HG03097 (cell line): ENCODE measurements at regions not wholly inside any gene's neighbourhood (a gene's known extent, or its start where the extent isn't known, plus 50 kb on each side); places are given as distances from the start of the nearest gene placed in this dataset.

ENCODE experiments used
- ATAC-seq: cut with Tn5 transposase; IDR thresholded peaks from one replicate; pipeline ENCODE4 v1.9.1; 2021; ENCODE audit not compliant: unreplicated experiment, low FRiP score

DNA sequence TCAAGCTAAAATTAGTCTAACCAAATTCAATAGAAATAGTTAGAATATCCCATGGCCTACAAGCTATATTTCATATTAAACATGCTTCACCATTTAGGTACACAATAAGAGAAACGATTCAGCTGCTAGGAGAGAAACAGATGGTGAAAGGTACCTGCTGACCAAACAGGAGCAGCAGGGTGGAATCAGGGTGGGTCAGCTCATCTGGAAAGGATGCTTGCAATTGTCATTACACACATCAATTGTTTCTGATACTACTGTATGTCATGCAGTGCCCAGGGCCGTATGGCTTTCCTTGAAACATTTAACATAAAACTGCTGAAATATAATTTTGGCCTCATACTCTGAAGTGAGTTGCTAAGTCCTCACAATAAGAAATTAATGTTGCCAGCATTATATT lies 776.0 kb downstream of the DACH1 start:
- no peak for ATAC-seq

DNA sequence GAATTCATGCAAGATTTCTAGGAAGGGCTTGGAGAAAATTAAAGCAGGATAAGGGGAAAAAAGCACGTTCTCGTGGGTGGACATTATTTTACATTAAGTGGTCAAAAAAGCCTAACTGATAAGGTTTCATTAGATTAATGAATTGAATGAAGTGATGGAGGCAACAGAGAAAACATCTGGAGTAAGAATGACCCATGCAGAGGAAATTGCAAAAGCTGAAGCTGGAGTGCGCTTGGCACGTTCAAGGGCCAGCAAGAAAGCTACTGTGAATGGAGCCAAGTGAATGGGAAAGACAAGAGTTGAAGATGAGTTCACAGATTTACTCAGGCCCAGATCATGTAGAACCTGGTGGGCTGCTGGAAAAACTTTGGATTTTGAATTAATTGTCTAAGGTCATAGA lies 777.9 kb downstream of the DACH1 start:
- no peak for ATAC-seq

DNA sequence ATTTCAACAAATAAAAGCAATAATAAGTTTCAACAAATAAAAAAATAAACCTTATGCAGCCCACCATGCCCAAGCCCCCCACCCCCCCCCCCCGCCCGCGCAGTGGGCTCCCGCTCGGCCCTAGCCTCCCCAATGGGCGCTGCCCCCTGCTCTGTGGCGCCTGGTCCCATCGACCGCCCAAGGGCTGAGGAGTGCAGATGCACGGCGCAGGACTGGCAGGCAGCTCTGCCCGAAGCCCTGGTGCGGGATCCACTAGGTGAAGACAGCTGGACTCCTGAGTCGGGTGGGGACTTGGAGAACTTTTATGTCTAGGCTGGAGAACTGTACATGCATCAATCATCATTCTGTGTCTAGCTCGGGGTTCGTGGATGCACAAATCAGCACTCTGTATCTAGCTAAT lies 779.6 kb downstream of the DACH1 start:
- no peak for ATAC-seq

DNA sequence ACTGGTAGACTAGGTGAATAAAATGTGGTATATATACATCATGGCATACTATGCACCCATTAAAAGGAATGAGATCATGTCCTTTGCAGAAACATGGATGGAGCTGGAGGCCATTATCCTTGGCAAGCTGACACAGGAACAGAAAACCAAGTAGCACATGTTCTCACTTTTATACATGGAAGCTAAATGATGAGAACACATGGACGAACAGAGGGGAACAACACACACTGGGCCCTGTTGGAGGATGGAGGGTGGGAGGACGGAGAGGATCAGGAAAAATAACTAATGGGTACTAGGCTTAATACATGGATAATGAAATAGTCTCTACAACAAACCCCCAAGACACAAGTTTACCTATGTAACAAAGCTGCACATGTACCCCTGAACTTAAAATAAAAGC lies 780.0 kb downstream of the DACH1 start:
- ATAC-seq, result no peak

DNA sequence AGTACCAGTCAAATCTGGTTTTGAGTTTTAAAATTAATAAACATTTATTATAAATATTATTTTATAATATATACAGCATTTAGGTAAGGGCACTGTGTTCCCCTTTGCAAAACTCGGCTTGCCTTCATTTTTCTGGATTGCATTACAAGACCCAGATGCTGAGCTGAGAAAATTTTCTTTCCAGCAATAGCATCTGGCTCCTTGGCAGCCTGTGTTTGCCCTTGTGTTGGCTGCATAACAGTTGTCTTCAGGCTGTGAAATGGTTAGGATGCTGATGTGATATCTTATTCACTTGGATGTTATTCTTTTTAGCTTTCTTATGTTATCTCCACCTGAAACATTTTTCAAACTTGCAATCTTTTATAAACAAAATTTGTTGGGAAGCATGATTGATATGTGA lies 784.4 kb downstream of the DACH1 start:
- ATAC-seq, result no peak

DNA sequence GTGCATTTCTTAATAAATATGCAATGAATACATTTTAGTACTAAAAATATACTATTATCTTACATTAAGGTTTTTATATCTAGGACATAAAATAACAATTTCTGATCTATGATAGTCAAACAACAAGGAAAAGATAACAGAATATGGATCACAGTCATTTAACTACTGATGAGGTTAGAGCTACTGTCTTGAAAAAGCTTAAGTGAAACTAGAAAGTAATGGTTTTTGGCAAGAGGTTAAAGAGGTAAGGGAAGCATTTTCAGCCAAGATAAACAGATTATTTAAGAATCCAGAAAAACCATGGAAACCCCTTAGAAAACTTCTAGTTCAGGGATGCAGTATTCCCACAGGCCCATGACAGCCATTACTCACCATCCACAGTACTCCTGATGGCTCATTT lies 787.4 kb downstream of the DACH1 start:
- ATAC-seq, result no peak

DNA sequence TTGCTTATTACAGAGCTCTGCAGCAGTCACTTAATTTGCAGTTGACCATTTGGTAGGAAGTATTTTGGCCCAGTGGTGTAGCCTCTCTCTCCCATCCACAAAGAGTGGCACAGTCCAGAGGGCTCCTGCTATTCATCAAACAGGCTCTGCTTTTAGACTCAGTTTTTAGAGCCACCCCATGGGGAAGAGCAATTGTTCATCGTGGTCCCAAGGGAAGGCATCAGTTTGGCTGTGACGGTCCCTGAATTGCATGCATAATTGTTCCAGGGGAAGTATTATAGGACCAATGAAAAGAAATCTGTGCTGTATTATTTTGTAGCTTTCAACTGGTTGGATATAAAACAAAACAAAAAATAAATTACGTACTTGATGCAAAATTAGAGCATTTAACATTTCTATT lies 799.0 kb downstream of the DACH1 start:
- ATAC-seq, result no peak

DNA sequence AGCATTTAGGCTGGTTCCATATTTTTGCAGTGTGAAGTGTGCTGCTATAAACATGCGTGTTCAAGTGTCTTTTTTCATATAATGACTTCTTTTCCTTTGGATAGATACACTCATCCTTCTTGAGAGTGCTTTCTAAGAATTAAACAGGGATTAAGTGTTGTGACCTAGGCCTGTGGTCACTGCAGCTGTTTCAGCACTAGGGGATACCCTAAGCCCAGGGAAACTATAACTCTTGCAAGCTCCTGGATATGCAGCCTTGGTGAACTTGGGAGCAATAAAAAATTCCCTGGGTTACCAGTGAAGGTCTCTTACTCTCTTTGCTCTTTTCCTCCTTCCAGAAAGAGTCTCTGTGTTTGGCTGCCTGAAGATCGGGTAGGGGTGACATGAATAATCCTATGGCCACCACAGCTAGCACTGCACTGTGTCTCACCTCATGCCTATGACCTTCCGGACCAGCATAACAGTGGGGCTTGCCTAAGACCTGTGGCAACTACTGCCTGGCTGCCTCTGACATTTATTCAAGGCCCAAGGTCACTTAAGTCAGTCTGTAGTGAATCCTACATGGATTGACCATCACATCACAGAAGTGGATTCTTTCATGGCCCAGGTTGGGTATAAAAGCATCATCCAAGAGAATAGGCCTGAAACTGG lies 799.7 kb downstream of the DACH1 start:
- no peak for ATAC-seq

DNA sequence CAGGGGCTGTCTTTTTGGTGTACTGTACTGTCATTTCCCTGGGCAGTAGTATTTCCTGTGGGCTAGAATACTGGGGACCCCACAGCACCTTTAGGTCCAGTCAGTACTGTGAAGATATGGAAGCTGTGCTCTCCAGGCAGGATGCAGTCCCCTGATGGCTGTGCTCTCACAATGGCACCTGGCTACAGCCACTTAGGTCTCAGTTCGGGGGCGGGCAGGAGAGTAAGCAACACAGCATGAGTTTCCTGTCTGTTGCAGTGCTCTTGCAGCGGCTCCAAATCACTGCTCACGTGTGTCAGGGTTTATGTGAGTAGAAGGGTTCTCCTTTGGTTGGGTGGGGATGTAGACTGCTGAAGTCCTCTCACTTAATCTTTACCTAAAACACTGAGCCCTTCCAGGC lies 810.4 kb downstream of the DACH1 start:
- no peak for ATAC-seq

DNA sequence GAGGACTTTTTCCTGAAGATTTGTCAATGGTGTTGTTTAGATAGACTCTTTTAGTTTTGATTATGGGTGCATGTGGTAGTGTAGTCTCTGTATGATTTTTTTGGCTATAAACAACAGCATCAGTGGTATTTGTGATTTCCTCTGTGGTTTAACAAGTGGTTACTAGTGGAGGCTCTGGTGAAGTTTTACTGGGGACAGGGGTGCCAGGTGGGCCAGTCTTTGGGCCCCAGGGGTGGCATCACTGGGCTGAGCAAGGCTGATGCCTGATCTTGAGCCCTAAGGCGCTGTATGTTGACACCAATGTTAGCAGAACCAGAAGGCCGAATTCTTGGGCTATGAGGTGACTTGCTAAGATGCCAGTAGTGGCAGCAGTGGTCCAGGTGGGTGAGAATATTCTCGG lies 811.4 kb downstream of the DACH1 start:
- ATAC-seq, result no peak

DNA sequence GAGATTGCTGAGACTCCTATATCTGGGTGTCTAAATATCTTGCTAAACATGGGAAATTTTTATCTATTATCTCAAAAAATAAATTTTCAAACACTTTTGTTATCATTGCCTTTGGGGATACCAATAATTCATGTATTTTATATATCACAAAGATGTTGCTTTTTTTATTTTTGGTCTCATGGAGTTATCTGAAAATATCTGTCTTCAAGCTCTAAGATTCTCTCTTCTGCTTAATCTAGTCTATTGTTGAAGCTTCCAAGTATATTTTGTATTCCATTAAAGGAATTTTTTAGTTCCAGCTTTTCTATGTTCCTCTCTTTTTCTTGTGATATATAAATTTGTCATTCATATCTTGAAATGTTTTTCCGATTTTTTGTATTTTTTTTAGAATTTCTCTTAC lies 812.0 kb downstream of the DACH1 start:
- no peak for ATAC-seq

DNA sequence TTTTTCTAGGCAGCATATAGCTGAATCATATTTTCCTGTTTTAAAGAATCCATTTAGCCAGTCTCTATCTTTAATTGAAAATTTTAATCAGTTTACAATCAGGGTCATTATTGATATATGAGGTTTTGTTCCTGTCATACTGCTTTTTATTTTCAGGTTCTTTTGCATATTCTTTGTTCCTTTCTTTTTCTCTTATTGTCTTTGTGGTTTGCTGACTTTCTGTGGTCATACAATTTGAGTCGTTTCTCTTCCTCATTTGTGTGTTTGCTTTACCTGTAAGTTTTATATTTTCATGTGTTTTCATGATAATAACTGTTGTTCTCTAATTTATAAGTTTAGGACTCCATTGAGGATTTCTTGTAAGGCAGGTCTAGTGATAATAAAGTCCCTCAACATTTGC lies 812.6 kb downstream of the DACH1 start:
- no peak for ATAC-seq

DNA sequence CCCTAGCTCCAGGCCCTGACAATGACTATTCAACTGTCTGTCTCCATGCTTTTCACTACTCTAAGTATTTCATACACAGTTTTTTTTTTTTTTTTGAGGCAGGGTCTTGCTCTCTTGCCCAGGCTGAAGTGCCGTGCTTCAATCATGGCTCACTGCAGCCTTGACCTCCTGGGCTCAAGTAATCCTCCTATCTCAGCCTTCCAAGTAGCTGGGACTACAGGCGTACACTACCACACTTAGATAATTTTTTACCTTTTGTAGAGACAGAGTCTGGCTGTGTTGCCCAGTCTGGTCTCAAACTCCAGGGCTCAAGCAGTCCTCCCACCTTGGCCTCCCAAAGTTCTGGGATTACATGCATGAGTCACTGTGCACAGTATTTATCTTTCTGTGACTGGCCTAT lies 815.4 kb downstream of the DACH1 start:
- no peak for ATAC-seq

DNA sequence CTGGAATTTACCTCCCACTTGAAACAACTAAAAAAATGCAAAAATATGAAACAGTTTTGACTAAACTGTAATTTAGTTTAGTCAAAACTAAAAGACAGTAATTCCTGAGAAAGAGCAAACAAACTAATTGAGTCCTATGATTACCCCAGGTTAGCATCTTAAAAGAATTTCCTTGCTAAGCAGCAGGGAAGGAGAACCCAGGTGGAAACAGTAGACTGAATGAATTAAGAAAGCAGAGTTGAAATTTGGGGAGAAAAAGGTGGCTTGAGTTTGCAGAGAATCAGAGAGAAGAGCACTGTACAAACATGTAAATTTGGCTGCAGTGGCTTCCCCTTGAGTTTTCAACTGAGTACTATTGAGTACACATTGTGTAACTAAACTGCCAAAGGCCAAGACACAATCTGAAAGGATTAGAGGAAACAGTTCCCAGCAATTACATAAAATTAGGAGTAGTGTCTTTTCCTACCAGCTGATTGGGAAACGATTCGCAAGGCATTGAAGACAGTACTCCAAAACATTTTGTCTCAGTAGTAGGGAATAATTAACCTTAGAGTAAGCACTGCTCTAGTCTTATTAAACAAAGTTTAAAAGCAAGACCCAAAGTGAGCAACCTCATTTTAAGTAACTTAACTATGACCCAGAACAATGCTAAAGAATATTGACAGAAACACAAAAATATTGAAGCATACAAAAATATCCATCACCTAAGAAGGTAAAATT lies 820.5 kb downstream of the DACH1 start:
- no peak for ATAC-seq

DNA sequence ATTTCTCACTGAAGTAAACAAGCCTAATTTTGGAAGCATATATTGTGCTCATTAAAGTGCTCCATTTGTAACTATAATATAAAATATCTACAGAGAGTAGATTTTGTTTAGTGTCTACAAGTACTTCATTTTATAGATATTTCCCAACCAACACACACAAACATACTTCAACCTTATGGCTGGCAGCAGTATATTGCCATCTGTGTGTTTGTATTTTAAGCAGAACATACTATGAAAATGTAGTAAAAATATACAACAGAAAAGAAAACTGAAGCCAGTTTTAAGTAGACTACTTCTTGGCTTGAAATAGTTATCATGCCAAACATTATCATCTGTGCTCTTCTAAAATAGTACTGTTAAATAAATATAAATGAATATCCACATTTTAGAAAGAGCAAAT lies 821.9 kb downstream of the DACH1 start:
- ATAC-seq, result no peak

DNA sequence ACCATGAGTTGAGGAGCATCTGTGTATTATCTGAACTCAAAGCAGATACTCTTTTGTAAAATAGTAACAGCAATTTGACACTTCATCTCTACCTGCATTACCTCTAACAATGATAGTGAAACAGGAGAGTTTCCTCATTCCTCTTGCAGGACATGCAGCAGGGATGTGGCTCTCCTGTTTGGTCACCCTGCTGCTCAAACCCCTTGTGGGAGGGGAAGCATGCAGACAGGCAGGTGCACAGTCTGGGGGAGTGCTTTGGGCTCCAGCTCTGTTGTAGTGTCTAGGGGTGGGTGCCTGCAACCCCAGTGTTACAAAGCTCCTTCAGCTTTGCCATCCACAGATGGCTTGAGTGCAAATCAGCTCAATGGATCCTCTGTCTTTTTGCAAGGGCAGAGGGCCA lies 827.6 kb downstream of the DACH1 start:
- no peak for ATAC-seq

DNA sequence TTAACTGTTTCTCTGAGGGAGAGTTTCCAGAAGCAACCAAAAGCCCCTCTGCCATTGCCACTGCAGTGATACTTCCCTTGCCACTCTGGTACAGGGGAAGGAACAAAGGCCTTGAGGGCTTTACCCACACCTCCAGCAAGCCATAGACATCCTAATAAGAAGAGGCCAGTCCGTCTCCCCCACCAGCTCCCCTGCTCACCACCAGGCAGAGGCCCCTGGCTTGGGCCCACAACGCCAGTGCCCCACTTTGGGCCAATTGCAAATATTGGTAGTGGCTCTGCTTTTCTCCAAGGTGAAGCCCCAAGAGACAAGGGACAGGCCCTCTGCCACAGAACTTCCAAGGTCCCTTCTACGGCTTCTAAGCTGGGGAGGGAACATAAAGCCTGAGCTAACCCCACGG lies 833.0 kb downstream of the DACH1 start:
- ATAC-seq, result no peak

DNA sequence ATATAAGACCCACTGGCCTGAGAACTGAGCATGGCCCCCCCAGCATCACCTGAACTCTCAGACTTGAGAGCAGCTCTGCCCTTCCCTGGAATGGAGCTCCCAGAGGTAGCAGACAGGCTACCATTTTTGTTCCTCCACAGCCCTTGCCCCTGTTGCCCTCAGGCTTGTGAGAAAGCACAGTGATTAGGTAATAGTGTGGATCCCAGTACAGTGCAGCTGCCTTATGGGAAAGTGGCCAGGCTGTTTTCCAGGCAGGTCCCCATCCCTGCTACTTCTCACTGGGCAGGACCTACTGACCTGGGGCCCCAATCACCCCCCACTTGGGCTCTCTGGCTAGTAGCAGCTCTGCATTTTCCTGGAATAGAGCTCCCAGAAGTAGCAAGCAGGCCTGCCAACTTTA lies 834.0 kb downstream of the DACH1 start:
- ATAC-seq, result no peak

DNA sequence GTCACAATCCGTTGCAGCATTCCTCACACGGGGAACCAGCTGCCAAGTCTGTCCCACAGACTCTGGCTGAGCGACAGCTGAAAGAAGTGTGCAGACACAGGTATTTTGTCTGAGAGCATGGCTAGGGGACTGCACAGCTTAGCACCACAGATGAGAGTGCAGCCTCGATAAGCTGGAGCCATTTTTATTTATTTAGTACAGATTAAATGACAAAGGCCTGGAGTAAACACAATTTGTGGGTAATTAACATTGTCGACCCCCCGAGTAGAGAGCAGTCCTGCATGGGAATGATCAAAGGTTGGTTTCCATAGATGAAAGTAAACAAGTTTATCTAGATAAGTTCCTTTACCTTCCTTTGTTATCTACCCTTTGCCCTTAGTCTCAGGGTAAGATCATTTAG lies 836.2 kb downstream of the DACH1 start:
- no peak for ATAC-seq

DNA sequence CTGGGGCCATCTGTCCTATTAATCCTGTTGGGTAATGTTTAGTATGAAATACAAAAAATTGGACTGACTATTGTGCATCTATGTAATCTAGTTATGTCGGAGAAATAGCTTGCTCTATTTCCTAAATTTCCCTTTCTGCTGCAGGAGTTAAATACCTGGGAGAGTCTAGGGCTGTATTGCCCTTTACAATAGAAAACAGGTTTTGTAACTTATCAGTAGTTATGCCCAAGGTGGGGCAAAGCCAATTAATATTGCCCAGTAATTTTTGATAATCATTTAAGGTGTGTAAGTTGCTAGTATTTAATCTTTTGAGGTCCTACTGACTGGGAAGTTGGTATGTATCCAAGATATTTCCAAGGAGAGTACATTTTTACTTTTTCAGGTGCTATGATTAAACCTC lies 838.1 kb downstream of the DACH1 start:
- no peak for ATAC-seq

DNA sequence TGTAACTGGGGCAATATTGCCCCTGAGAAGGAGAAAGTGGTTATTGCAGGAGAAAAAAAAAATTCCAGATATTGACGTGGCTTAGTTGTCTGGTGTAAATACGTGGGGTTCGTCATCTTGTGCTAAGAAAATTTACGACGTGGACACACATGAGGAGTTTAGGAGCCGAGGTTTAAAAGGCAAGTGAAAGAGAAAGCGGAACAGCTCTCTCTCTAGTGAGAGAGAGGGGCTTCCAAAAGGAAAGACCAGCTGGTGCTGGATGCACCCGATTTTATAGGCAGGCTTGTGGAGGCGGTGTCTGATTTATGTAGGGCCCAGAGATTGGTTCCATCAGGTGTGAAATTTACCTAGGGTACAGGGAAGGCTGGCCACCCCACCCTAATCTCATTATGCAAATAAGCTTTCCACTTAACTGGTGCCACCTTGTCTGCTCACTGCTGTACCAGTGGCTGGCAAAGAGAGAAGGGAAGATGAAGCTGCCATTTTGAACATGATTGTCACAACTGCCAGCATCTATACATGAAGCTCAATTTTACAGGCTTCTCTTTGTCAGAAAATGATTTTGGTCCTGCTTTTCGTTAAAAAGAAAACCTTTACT lies 845.1 kb downstream of the DACH1 start:
- ATAC-seq, result peak; percentile 46

DNA sequence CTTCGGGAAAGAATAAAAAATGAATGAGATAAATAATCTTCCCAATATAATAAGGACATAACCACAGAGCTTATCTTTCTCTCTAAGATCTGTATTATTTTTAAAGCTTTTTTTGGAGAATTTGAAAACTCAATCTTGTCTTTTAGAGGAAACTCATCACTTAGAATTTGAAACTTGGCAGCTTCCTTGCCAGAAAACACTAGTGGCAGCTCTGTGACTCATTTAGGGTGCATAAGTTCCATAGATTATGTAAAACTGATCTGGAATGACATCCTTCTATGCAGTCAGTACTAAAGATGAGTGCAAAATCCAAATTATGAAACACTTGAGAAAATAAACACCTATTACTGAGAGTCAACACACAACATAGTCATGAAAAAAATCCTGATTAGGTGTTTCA lies 848.0 kb downstream of the DACH1 start:
- ATAC-seq, result no peak
